GM21717 (cell line): ENCODE measurements at regions not wholly inside any gene's neighbourhood (a gene's known extent, or its start where the extent isn't known, plus 50 kb on each side); places are given as distances from the start of the nearest gene placed in this dataset.

ENCODE experiments used
- ATAC-seq: cut with Tn5 transposase; IDR thresholded peaks from one replicate; pipeline ENCODE4 v1.9.1; 2021; ENCODE audit warnings: mild to moderate bottlenecking, moderate library complexity; ENCODE audit not compliant: unreplicated experiment

- ATAC-seq, result no peak
Observed at GRCh38 chr4:133776961-133777360, 424.6 kb downstream of the PABPC4L start.

DNA sequence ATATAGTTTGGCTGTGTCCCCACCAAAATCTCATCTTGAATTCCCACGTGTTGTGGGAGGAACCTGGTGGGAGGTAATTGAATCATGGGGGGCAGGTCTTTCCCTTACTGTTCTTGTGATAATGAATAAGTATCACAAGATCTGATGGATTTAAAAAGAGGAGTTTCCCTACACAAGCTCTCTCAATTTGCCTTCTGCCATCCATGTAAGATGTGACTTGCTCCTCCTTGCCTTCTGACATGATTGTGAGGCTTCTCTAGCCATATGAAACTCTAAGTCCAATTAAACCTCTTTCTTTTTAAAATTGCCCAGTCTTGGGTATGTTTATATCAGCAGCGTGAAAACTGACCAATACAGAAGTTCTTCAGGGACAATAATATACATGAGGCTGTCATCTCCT lies 425.1 kb downstream of the PABPC4L start:
- no peak for ATAC-seq

DNA sequence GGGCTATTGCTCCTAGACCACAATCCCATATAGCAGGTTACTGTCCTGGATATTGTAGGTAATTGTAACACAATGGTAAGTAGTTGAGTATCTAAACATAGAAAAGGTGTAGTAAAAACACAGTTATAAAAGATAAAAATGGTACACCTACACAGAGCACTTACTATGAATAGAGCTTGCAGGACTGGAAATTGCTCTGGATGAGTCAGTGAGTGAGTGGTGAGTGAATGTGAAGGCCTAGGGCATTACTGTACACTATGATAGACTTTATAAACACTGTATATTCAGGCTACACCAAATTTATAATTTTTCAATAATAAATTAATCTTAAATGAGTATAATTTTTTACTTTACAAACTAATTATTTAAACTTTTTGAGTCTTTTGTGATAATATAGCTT lies 425.7 kb downstream of the PABPC4L start:
- no peak for ATAC-seq

- no peak for ATAC-seq
Observed at GRCh38 chr4:133775469-133775868, 426.1 kb downstream of the PABPC4L start.

DNA sequence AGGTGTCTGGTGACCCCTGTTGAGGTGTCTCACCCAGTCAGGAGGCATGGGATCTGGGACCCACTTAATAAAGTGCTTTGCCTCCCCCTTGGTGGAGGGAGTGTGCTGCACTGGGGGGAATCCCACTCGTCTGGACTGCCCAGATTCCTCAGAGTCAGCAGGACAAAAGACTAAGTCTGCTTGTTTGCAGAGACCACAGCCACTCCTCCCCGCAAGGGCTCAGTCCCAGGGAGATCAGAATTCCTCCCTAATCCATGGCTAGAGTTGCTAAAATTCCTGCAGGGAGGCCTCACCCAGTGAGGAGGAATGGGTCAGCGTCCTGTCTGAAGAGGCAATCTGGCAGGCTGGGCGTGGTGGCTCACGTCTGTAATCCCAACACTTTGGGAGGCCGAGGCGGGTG lies 442.2 kb downstream of the PABPC4L start:
- ATAC-seq, result no peak

- ATAC-seq, result no peak
Observed at GRCh38 chr4:133741766-133742165, 459.8 kb downstream of the PABPC4L start.

DNA sequence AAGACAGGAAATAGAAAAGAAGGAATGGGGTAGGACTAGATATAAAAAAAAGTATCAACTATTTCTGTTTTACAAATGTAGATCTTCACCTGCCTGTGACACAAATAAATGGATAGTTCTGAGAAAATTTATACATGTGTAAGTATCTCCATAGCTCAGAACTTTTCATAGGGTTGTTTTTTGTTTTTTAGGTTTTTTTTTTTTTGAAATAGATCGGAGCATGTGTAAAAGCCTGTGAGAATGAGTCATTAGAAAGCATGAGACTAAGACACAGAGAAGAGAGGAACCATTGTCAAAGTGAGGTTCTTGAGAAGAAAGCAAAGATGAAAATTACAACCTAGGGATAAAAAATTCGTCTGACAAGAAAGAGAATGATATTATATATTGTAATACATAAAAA lies 481.6 kb downstream of the PABPC4L start:
- no peak for ATAC-seq

DNA sequence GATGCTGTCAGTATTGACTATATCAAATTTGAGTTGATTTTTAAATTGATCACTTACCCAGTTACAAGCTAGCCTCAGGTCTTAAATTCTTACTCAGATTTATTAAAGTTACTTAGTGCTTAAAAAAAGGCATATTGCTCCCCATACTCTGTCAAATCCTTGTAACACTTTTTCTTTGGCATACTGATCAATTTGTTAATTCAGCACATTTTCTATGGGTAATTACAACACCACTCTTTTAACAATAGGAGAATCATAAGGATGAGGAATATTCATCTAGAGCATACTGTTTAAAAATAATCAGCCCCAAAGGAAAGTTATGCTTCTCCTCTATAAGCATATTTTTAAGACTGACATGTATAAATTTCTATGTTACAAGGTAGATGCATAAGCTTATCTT lies 482.5 kb downstream of the PABPC4L start:
- no peak for ATAC-seq

GRCh38 chr4:133714211-133714610 lies 487.4 kb downstream of the PABPC4L start:
- ATAC-seq, result no peak

GRCh38 chr4:133713340-133713739 lies 488.2 kb downstream of the PABPC4L start:
- no peak for ATAC-seq

DNA sequence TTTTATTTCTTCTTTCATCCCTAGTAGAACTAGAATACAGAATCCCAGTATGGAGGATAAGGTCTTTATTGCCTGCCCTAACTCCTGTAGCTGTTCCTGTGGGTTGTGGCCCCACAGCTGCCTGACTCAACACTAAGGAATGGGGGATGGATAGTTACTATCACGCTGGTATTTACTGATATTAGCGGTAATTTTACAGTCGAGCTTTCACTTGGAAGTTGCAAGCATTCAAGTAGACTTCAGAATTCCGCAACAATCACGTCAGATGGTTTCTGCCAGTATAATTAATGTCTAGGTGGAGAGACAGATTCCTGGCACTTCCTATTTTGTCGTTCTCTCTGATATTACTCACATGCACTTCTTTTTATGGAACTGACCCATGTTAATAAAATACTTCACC lies 489.8 kb downstream of the PABPC4L start:
- no peak for ATAC-seq

GRCh38 chr4:133694416-133694815 lies 507.2 kb downstream of the PABPC4L start:
- no peak for ATAC-seq

DNA sequence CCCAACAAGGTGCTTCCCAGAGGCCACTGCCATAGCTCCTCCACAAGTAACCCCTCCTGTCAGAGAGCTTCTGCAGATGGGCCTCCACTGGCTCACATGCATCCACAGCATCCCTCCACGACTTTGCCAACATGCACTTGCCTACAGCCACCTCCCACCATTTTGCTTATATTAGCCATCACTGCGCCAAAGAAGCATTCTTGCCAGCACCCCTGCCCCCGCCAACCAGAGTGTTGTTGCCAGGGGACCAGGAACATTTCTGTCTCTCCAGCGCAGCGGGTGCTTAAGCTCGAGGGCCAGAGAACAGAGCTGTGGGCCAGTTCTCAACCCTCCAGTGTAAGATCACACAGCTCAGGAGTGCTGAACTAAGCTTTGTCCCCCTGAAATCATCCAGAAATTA lies 517.6 kb downstream of the PABPC4L start:
- no peak for ATAC-seq

DNA sequence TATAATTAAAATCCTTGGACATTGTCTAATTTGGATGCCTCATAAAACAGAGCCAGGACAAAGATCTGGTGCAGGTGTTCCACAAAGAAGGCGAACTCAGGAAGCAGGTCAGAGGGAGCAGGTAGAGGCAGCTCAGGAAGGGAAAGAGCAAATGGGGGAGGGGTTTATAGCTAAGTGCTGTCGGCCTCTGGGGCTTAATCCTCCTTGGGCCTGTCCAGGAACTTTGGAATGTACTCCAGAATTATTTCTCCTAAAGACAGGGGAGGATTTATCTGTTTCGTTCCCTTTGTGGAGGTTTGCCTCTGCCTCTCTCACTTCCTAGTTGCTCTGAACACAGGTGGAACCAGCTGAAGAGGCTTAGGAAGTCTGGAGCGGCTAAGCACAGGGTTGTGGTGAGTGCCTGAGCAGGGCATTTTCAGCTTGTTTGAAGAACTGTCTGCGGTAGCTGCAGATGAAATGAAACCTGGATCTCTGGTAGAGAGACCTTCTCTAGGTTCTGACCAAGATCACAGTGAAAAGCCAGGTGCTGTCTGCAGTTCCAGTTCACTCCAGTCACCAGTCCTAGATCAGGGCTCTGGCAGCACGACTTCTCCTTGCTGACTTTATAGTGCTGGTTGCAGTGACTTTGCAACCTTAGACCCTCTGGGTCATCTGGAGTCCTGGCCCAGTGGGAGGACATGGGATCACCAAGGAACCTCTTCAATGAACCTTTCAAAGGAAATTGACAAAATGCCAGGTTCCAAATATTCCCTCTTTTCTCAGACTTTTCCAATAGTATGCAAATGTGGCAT lies 519.2 kb downstream of the PCDH10 start:
- no peak for ATAC-seq

DNA sequence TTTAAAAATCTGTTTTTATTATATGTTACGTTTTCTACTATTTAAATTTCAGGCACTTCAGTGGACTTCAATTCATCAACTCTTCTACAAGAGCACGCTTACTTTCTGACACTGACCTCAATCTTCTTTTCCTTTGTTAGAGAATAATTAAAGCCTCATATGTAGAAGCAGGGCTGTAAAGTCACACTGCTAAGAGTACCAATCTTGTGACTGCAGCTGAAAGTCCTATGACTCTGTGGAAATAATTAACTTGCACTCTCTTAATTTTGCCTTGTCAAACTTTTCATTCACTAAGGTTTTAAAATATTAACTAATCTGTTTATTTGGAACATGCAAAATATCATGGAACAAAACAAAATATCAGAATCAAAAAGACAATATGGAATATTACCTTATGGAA lies 498.1 kb downstream of the PCDH10 start:
- ATAC-seq, result no peak

GRCh38 chr4:133641191-133641590 lies 492.1 kb downstream of the PCDH10 start:
- ATAC-seq, result no peak

DNA sequence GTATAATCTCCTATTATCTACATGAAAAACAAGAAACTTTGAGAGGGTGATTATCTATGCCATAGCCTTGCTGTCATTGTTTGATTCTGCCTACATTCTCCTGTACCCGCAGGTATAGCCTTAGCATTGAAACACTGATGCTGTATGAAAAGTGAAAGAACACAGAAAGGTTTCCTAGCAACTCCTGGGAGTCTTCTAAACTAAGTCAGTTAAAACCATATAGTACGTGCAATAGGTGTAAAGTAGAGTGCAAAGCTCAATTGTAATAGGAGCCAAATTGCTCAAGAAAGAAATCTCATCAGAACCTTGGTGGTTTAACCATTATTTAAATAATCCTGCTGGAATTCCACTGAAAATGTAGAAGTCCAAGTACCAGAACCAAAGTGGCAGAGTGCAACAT lies 489.7 kb downstream of the PCDH10 start:
- no peak for ATAC-seq

GRCh38 chr4:133637161-133637560 lies 488.1 kb downstream of the PCDH10 start:
- ATAC-seq, result no peak

DNA sequence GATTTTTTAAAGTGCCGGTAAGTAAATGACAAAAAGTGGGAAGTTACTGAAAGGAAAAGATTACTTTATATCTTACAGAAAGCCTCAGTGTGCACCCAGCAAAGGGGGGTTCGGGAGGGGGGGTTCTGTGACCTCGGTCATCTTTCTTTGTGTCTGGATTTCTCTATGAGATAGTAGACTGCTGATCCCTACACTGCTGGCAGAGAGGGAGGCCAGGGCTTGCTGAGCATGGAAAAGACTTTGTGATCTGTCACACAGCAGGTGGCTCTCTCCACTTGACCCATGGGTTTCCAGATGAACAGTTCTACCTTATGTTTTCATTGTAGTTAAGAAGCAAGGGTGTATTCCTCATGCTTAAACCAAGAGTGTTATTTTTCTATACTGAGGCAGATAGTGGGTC lies 475.6 kb downstream of the PCDH10 start:
- ATAC-seq, result no peak

GRCh38 chr4:133623847-133624246 lies 474.8 kb downstream of the PCDH10 start:
- ATAC-seq, result no peak

GRCh38 chr4:133621628-133622027 lies 472.5 kb downstream of the PCDH10 start:
- no peak for ATAC-seq

DNA sequence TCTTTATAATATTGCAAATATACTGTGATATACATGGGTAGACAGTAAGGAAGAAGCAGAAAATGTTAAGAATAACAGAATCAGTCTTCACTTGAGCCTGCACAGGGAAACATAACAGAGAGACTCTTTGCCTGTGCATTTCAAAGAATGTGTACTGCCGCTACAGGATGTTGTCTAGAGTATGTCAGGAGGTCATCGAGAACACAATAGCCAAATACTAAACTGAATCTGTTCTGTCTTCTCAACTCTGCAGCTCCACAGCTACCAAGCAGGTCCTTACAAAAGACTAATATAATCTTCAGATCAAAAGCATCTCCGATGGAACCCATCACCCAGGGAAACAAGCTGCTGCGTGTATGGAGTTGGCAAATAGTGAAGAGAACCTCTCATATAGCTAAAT lies 471.5 kb downstream of the PCDH10 start:
- ATAC-seq, result no peak

- ATAC-seq, result no peak
Observed at GRCh38 chr4:133618963-133619362, 469.9 kb downstream of the PCDH10 start.
